CMK (cell line): ENCODE measurements at regions not wholly inside any gene's neighbourhood (a gene's known extent, or its start where the extent isn't known, plus 50 kb on each side); places are given as distances from the start of the nearest gene placed in this dataset.
"Not testable (repeated sequence)": the region's sequence is repeated elsewhere in the genome, so short reads cannot be mapped to it uniquely, and the experiment has no call there.

Experiments used
- DNase-seq: peaks from one replicate; pipeline ENCODE4 v3.0.0-alpha.2; 2010; ENCODE audit warnings: low read depth

DNA sequence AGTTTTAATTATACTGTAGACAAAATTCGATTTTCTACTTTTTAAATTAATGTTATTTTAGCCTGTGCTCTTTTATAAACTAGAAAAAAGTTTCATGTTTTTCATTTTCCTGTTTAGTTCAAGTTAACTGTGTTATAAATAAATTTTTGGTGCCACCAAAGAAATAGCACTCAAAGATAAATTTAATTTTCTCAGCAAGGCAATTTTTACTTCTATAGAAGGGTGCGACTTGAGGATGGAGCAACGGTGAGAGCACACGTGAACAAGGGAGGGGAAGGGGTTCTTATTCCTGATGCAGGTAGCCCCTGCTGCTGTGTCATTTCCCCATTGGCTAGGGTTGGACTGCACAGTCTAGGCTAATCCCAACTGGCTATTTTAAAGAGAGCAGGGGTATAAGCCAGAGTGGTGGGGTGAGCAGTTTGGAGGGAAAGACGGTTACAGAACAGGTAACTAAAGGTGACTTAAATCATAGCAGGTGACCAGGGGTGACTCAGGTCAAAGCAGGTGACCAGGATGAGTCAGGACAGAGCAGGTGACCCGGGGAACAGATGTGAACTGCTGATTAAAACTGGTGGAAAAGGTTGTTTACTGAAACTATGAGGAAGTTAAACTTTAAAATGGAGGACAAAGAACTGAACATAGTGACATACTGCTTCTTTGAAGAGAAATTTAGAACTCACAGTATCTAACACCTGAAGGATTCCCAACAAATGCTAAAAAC, 104.6 kb upstream of the GPBP1 start:
- DNase-seq = no peak

DNA sequence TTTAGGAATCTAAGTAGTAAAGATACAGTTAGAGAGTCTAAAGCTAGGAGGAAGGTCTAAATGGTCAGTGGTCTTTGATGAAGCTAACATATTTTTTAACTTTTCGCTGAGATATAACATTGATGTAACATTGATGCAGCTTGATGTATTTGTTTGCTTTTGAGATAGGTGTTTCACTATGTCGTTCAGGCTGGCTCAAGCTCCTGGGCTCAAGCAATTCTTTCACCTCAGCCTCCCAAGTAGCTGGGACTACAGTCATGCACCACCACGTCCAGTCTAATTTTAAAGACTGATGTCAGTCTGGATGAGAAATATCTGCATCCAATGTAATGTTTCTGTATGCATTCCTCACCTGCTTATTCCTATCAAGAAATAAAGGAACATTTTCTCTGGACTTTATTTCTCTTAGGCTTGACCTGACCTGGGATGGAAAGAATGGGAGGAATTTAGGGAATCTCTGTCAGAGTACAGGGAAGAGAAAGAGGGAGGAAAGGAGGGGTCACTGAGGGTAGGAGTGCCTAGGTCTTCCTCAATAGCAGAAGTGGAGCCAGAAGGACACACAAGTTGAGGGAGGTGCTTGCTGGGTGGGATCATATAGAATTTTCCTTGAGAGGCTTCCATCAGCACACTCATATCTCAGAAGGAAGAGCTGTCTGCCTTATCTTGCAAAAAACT, 101.5 kb upstream of the GPBP1 start:
- no peak for DNase-seq

DNA sequence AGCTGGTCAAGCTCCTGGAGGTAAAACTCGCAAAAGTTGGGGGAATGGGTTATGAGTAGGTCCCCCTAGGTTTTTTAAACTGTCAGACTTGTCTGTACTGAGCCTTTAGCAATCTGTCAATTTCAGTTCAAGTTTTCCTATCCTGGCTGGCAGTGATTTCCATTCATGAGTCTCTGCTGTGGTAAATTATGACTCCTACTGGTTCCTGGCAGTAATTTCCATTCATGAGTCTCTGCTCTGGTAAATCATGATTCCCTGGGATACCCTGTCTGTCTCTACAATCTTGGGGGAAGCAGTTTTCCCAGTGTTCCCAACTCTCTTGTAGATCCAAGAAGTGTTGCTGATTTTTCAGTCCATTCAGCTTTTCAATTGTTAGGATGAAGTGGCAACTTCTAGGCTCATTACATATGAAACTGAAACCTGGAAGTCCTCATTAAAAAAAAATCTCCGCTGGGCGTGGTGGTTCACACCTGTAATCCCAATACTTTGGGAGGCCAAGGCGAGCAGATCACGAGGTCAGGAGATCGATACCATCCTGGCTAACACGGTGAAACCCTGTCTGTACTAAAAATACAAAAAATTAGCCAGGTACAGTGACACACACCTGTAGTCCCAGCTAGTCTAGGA, 91.3 kb upstream of the GPBP1 start:
- DNase-seq = no peak

DNA sequence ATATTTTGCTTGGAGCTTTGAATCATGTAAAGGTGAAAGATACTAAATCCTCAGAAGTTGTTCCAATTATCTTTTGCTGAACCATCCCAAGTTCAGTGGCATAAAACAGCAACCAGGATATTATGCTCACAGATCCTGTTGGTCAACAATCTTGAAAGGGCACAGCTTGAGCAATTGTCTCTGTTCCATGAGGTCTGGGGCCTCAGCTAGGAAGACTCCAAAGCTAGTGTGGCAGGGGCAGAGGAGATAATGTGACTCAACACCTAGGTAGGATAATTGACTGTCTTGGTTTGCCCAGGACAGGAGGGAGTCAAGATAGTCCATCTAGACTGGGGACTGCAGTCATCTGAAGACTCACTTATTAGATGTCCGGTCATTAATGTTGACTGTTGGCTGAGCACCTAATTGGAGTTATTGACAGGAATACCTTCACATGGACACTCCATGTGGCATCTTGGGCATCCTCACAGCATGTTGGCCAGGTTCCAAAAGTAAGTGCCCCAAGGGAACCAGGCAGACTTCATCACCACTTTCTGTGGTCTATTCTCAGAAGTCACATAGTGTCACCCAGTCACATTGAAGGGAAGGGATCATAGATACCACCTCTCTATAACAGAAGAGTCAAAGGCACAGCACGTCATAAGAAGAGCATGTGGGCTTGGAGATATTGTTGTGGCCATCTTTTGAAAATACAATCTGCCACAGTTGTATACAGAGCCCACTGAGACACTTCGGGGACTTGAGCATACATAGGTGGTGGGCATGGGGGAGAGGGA, 88.4 kb upstream of the GPBP1 start:
- DNase-seq = no peak

DNA sequence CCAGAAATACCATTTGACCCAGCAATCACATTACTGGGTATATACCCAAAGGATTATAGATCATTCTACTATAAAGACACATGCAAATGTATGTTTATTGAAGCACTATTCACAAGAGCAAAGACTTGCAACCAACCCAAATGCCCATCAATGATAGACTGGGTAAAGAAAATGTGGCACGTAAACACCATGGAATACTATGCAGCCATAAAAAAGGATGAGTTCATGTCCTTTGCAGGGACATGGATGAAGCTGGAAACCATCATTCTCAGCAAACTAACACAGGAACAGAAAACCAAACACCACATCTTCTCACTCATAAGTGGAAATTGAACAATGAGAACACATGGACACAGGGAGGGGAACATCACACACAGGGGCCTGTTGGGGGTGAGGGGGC, 85.9 kb upstream of the GPBP1 start:
- not testable (repeated sequence) for DNase-seq

DNA sequence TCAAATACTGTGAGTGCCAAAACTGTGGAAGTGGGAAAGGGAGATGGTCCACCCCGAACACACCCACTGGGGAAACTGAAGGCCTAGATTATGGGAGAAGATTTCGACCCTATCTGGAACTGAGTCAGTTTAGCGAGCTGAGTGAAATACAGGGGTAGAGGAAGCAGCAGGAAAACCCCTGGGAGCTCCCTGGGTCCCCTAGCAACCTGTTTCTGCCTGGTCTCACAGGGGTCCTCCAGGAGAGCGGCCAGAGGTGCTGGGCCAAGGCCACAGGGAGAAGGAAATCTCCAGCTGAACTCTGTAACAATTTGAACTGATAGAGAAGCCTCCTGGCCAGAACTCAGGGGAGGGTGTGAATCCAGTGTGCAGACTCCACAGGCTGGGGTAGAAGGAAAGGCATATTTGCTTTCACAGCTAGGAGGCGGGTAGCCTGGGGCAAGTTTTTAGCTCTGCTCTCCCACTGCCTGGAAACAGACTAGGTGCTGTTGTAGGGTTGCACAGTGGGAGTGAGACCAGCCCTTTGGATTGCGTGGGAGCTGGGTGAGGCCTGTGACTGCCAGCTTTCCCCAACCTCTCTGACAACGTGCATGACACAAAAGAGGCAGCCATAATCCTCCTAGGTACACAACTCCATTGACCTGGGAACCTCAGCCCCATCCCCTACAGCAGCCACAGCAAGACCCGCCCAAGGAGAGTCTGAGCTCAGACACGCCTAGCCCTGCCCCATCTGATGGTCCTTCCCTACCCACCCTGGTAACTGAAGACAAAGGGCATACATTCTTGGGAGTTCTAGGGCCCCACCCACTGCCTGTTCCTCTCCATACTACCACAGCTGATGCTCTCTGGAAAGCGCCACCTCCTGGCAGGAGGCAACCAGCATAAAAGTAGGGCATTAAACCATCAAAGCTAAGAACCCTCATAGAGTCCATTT, 78.8 kb upstream of the GPBP1 start:
- no peak for DNase-seq

DNA sequence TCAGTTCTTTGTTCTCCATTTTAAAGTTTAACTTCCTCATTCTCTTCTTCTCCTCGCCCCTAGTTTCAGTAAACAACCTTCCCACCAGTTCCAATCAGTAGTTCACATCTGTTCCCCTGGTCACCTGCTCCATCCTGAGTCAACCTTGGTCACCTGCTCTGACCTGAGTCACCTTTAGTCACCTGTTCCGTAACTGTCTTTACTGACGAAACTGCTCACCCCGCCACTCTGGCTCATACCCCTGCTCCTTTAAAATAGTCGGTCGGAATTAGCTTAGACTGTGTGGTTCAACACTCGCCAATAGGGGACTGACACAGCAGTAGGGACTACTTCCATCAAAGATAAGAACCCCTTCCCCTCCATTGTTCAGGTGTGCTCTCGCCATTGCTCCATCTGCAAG, 76.3 kb upstream of the GPBP1 start:
- no peak for DNase-seq

DNA sequence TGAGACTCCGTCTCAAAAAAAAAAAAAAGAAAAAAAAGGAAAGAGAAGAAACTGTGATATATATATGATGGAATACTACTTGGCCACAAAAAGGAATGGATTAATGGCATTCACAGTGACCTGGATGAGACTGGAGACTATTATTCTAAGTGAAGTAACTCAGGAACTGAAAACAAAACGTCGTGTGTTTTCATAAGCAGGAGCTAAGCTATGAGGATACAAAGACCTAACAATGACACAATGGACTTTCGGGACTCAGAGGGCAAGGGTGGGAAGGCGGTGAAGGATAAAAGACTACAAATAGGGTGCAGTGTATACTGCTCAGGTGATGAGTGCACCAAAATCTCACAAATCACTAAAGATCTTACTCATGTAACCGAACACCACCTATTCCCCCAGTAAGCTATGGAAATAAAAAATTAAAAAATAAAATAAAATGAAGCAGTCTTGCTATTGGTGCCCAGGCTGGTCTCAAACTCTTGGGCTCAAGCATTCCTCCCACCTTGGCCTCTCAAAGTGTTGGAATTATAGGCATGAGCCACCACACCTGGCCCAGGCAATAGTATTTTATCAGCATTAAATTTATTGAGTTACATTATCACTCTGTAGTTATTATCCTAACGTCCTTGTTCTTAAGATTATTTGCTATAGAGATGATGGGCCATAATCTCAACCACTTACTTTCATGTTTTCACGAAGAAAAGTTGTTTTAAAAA, 71.5 kb upstream of the GPBP1 start:
- DNase-seq = no peak

DNA sequence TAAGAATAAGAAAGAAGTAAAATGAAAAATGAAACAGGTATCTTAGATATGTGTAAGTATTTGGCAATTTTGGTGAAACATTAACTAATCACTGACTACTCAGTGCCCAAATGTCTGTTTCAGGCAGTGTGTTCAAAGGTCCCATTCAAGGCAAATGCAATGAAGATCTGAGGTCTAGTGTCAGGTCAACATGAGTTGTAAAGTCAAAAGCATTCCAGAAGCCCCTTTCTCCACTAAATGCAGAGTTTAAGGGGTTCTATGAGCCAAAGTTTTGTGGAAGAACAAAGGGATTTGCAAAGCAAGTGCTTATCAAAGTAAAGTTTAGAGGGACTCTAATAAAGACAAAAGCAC, 71.0 kb upstream of the GPBP1 start:
- DNase-seq = no peak

DNA sequence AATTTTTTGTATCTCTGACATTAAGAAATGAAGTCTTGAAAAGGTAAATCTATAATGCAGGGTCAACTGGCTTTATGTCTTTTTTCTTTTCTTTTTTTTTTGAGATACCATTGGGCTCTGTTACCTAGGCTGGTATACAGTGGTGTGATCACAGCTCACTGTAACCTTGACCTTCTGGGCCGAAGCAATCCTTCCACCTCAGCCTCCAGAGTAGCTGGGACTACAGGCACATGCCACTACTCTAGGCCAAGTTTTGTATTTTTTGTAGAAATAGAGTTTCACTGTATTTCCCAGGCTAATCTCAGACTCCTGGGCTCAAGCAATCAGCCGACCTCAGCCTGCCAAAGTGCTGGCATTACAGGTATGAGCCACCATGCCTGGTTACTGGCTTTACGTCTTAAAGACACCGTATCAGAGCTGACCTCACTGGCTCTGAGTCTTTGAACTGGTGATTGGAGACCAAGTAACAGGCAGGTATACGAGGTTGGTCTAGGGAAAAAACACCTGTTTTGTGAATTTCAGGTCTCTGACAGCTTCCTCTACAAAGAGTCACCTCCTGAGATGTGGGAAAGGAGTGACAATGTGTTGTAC, 70.4 kb upstream of the GPBP1 start:
- no peak for DNase-seq

DNA sequence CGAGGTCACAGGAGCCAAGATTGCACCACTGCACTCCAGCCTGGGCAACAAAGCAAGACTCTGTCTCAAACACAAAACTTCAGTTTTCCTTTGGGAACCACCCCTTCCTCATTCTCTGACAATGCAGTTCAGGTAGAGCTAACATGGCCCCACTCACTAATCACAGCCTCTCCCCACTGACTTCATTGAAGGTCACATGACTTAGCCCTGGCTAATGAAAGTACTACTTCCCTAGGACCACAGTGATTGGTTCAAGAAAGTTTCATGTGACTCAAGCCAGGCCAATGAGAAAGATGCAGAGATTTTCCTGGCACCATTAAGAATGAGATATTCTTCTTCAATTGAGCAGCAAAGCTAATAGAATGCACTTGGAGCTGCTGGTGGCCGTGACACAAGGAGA, 67.2 kb upstream of the GPBP1 start:
- DNase-seq = no peak

DNA sequence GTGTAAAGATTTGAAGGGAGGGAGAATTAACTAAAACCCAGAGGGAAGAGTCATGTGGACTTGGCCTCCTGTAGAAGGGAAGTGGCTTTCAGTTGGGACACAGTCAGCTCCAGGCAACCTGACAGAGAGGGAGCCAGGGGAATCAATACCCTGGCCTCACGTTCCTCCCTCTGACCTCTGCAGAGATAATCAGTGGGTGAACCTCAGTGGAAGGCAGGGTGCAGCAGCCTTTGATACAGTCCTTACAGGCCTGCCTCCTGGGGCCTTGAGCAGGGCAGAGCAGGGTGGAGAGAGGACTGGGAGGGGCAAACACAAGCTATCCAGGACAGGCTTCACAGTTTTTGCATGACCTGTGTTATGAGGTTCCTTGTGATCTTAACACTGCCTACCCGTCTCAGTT, 61.9 kb upstream of the GPBP1 start:
- no peak for DNase-seq

DNA sequence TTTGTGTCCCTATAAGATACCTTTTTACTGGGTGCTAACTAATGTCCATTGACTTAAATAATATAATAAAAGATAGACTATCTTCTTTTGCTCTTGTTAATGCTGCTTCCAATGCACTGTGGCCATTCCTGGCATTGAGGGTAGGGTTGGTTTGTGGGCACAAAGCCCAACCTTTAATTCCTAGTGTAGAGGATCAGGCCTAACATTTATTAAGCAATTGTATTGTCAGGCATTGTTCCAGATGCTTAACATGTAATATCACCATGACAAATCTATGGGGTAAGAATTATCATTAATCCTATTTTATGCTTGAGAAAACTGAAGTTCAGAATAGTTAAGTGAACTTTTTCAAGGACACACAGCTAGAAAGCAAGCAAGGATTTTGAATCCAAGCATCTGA, 60.4 kb upstream of the GPBP1 start:
- no peak for DNase-seq

DNA sequence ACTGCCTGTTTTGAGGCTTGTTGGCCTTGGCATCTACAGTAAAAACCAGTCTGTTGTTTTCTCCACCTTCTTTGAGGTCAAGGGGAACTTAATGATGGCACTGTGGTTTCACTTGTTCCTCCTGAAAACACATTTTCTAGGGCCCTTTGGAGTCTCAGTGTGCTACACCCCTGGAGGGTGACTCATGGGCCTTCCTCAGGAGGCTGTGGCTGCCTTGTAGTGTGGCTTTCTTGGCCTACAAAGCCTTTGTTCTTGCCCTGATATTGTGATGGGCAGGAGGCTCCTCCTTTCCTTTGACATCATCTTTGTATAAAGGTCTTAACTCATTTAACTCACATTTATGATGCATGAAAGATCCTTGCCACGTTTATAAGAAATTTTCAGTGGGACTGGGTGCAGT, 56.3 kb upstream of the GPBP1 start:
- DNase-seq = no peak

DNA sequence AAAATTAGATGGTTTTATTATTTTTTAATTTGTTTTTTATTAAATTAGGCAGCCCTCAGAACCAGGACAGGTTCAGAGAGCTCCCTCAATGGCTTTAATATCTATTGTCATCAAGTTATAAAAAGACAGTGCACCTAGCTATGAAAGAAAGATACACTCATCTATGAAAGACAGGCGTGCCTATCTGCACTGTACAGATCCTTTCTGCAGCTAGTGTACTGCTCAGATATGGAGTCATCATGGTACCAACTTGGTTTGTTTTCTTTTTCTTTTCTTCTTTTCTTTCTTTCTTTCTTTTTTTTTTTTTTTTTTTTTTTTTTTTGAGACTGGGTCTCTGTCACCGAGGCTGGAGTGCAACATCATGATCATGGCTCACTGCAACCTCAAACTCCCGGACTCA, 54.8 kb upstream of the GPBP1 start:
- DNase-seq = no peak

DNA sequence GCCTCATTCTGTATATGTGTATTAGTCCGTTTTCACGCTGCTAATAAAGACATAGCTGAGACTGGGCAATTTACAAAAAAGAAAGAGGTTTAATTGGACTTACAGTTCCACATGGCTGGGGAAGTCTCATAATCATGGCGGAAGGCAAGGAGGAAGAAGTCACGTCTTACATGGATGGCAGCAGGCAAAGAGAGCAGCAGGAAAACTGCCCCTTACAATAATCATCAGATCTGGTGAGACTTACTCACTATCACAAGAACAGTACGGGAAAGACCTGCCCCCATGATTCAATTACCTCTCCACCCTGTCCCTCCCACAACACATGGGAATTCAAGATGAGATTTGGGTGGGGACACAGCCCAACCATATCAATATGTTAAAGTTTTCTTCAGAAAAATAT, 49.8 kb upstream of the GPBP1 start:
- DNase-seq = no peak
